NCI-H1694 treated with DMSO at 0.1 percent for 48 hours (cell line): ENCODE measurements at regions not wholly inside any gene's neighbourhood (a gene's known extent, or its start where the extent isn't known, plus 50 kb on each side); places are given as distances from the start of the nearest gene placed in this dataset.

Experiments used
- DNase-seq: peaks from one replicate; lab custom pipeline; 2025; lab: John Stamatoyannopoulos, UW

DNA sequence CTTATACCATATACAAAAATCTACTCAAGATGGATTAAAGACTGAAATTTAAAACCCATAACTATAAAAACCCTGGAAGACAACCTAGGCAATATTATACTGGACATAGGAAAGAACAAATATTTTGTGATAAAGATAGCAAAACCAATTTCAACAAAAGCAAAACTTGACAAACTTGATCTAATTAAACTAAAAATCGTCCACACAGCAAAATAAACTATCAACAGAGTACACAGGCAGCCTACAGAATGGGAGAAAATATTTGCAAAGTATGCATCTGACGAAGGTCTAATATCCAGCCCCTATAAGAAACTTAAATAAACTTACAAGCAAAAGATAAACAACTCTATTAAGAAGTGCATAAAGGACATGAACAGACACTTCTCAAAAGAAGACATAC lies 240.1 kb downstream of the HGF start:
- no peak for DNase-seq

GRCh38 chr7:81527651-81528050 lies 242.2 kb downstream of the HGF start:
- no peak for DNase-seq

DNA sequence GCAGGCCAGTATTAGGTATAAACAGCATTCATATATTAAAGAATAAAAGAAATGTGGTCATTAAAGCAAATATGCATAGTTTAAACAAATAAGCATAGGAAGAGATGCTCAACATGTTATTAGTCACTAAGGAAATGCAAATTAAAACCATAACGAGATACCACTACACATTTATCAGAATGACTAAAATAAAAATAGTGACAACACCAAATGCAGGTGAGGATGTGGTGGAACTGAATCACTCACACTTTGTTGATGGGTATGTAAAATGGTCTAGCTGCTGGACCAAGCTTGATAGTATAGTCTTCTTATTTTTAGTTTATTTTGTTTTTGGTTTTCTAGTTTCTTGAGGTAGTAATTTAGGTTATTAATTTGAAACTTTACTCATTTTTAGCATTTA lies 242.9 kb downstream of the HGF start:
- DNase-seq, result no peak

DNA sequence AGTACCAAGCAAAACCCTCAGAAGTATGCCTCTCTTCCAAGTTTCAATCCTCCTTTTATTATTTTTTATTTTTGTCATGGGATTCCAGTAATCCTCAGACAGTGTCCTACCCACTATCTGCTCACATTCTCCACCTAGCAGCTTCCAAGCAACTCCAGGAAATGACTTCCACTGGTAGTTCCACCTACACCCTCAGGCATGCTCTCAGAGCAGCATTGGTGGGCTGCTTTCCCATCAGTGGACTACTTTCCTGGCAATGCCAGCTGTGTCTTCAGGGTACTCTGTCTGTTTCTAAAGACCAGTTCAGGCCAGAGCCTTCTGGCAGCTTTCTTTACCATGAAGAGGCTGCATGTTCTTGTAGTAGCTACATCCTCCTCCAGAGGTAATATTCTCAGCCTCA lies 244.0 kb downstream of the HGF start:
- no peak for DNase-seq

GRCh38 chr7:81519886-81520285 lies 250.0 kb downstream of the HGF start:
- DNase-seq, result peak; percentile 6

DNA sequence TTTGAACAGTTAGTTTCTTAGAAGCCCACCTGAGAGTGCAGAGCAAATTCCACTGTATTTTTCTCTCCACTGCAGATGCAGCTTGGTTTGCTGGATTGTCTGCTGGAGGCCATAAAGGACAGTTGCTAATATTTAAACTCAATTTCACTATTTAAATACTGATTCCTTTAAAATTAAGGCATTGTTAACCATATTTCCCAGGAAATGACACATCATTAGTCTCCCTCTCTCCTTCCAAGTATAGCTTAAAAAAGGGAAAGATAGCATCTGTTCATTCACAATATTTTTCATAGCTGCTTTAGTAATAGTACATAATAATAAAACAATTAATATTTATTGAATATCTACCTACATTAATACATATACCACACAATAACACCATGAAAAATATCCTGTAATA lies 252.9 kb downstream of the HGF start:
- DNase-seq, result no peak

- no peak for DNase-seq
Measured at GRCh38 chr7:81515009-81515408, 254.8 kb downstream of the HGF start.

- DNase-seq, result no peak
Measured at GRCh38 chr7:81514546-81514945, 255.3 kb downstream of the HGF start.

GRCh38 chr7:81510122-81510521 lies 259.7 kb downstream of the HGF start:
- no peak for DNase-seq

DNA sequence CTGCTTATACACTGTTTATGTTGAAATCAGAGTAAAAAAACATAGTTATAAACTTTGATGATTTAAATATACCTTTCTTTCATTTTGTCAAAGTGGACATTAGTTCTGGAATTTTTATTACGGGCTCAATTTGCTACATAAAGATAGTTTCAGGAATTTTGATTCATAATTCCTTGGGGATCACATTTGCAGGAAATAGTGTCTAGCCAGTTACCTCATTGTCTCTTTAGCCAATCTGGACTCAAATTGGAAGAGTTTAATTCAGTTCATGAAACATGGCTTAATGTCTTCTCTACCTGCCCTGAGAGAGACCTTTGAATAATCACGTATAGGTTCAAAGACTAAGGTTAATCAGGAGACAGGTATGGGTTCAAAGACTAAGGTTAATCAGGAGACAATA lies 262.6 kb downstream of the HGF start:
- DNase-seq, result no peak

DNA sequence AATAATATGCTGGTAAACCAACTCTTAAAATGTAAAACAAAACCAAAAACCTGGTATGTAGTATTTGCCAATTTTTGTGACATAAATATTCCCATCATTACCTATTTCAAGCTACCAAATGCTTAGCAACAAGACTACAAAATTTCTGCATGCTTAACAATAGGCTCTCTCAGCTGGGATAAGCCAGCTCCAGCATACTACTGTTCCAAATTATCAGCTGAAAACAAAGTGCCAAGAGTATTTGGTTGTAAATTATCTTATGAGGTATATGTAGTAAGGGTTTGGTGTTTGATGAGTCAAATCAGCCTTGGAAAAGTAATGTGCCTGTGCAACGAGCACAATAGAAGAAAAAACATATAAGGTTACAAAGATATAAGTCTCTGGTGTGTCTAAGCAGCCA lies 263.2 kb downstream of the HGF start:
- DNase-seq, result no peak

DNA sequence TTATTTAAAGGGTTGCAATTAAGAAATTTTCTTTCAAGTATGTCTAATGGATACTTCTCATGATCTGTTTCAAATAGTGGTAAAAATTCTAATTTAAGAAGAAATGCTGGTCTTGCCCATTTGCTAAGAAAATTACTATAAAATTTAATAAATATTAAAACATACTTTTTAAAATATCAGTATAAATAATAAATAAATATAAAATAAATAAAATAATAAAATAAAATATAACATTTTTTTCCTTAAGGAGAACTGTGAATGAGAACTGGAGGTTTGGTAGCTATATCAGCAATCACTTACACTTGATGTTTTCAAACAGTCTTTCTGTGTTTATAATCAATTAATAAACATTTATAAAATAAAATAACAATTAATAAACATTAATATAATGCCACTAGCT lies 266.1 kb downstream of the HGF start:
- DNase-seq, result no peak

GRCh38 chr7:81503336-81503735 lies 266.5 kb downstream of the HGF start:
- DNase-seq, result no peak

- peak; percentile 58 for DNase-seq
Measured at GRCh38 chr7:81501220-81501619, 268.6 kb downstream of the HGF start.

DNA sequence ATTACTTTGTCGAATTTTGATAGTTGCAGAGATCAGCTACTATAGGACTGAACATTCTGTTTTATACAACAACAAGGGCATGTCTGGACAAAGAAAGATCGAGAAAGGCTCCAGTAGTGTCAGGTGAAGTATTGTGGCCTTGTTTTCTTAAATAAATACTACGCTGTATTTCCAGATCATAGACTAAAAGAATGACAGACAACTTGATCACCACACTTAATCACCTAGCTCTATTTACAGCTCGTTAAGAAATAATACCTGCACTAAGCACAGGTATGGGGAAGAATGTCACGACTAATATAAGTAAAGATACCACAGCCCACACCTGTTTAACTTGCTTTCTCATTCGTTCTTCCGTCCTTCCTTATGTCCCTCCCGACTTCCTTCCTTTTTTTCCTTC lies 269.2 kb downstream of the HGF start:
- no peak for DNase-seq

DNA sequence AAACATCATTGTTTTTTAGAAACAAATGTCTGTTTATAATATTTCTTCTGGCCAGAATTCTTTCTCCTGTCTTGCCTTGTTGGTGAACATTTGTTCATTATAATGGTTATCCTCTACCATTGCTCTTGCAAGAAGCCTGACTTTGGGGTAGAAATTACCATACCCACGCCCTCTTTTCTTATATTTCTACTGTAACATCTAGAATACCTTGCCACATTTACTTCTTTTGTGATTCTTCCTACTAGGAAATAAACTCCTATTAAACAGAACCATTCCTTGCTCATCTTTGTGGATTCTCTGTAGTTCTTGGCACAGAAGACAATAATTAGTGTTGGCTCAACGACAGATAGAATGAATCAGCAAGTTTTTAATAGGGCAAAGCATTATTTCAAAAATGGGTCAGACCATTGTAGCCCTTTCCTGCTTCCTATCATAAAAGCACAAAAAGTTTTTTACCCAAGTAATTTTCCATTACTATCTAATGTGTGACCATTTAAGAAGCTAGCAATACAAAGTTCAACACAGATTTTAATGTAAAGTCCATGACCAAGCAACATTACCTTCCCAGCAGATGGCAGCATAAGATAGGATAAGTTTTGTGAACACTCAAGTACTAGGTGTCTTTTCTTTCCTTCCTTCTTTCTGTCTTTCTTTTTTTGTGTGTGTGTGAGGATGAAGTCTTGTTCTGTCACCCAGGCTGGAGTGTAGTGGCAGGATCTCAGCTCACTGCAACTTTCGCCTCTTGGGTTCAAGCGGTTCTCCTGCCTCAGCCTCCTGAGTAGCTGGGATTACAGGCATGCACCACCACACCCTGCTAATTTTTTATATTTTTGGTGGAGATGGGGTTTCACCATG lies 270.4 kb downstream of the HGF start:
- peak; percentile 88 for DNase-seq

- no peak for DNase-seq
Measured at GRCh38 chr7:81498176-81498575, 271.7 kb downstream of the HGF start.

DNA sequence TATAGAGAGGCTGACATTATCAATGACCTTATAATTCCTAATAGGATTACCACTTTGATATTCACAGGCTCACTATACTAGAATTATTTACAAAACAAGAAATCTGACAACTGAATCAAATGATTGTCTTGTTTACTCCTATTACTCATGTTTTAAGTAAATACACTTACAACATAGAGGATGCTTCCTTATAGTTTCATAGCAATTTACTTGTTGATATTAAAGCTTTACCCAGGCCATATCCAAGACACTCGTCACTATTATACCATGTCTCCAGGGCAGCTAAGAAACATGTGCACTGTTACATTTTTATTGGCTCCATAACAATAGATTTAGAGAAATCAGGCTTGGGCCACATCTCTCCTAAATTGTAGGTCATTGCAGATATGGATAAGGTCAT lies 276.9 kb downstream of the HGF start:
- DNase-seq, result no peak

DNA sequence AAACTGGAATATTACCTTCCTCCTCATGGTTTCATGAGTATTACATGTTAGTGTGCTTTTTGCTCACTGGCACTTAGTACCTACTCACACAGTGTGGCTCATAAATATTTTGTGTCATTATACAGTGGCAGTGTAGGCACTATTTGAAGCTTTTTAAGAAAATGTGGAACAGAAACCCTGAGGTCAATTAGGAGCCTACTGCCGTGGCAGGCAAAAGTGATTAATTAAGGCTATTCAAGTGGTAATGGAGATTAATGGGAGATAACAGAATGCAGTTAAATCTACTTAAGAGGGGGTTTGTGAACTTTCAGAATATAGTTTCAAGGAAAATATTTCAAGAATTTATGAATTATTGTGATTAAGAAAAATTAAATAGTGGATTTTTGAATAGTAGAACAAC lies 277.6 kb downstream of the HGF start:
- no peak for DNase-seq

DNA sequence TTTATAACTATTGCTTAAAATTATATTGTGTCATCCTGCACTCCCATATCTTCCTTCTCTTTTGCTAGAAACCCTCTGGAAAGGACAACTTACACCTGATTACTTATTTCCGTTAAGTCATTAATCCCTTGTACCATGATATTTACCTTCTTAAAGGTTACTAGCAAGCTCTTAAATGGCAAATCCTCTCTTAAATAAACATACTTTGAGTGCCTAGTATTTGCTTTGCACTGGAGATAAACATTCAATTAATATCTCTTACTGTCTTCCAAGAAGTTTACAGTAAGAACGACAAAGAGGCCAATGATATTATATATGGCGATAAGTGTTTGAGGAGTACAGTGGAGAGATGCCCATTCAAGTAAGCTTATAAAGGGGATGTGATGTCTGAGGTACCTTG lies 278.3 kb downstream of the HGF start:
- DNase-seq, result no peak

DNA sequence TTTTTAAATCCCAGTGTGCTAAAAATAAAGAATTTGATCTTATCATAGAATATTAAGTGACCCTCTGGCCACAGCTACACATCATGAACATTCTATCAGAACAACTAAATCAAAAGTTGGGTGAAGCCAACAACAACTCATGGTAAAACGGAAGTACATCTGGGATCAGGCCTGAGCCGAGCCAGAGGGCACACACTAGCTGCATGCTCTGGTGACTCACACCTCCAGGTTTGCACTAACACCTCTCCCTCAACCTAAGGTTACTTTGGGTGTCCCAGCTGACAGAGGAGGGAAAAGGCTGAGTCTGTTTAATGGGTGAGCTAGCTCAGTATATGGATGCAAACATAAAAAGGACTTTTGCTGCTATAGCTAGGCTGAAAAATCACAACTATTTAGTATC lies 281.6 kb downstream of the HGF start:
- no peak for DNase-seq

DNA sequence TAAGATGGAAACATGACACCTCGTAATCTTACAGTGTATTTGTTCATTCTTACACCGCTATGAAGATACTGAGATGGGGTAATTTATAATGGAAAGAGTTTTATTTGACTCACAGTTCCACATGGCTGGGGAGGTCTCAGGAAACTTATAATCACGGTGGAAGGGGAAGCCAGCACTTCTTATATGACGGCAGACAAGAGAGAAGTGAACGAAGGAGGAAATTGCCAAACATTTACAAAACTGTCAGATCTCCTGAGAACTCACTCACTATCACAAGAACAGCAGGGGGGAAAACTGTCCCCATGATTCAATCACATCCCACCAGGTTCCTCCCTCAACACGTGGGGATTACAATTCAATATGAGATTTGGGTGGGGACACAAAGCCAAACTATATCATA lies 282.3 kb downstream of the HGF start:
- no peak for DNase-seq

DNA sequence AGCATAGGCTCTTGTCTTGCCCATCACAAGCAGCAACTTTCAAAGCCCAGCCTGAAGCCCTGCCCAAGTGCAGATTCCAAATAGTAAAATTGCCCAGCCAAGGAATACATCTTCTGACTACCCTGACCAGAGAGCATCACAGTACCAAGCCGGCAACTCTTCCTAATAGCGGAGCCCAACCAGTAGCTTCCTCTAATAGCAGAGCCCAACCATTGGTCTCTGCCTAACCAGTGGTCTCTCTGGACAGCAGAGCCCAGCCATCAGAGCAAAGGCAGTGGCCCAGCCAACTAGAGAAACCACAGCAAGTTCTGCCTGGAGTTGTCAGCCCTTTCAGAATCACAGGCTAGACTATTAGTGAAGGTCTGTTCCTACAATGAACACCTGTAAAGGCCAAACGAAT lies 285.6 kb downstream of the HGF start:
- no peak for DNase-seq

DNA sequence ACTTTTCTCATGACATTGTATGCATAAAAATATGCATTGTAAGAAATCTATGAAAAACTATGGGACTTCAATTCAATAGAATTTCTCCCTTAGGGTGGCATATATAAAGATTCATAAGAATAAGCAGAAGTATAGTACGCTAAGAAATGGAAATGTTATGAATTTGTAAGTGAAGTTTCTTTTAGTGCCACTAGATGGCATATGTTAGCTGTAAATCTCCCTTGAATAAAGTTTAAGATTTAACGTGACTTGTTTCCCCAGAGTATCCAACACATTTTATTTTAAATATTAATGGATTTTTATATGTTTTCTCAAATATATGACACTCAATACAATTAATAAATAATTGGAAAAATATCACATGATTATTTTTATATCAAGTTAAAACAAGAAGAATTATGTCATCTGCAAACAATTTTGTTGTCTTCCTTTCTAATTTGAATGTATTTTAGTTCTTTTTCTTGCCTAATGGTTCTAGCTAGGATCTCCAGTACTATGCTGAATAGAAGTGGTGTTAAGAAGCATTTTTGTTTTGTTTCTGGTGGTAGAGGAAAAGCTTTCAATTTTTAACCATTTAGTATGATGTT lies 287.2 kb downstream of the HGF start:
- peak; percentile 65 for DNase-seq
